HG03095 (cell line): ENCODE measurements at regions not wholly inside any gene's neighbourhood (a gene's known extent, or its start where the extent isn't known, plus 50 kb on each side); places are given as distances from the start of the nearest gene placed in this dataset.

Experiments used
- ATAC-seq: cut with Tn5 transposase; IDR thresholded peaks from one replicate; pipeline ENCODE4 v1.9.1; 2021; ENCODE audit warnings: moderate library complexity; ENCODE audit not compliant: unreplicated experiment

DNA sequence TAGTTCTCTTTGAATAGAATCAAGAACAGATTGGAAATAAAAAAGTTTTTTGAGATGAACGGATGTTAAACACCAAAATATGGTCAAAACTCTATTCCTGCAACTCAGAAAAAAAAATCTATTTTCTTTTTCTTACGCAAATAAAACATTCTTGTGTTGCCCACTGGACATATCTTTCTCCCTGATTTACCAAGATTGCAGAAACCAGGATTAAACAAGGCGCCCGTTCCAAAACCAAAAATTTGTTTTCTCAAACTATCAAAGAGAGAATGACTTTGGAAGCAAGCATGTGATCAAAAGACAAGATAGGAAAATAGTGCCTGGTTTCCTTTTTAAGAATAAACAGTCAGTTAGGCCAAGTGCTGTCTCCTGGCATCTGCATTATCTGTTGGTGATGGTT is 273.1 kb downstream of the CLIC5 start:
- ATAC-seq, result no peak

DNA sequence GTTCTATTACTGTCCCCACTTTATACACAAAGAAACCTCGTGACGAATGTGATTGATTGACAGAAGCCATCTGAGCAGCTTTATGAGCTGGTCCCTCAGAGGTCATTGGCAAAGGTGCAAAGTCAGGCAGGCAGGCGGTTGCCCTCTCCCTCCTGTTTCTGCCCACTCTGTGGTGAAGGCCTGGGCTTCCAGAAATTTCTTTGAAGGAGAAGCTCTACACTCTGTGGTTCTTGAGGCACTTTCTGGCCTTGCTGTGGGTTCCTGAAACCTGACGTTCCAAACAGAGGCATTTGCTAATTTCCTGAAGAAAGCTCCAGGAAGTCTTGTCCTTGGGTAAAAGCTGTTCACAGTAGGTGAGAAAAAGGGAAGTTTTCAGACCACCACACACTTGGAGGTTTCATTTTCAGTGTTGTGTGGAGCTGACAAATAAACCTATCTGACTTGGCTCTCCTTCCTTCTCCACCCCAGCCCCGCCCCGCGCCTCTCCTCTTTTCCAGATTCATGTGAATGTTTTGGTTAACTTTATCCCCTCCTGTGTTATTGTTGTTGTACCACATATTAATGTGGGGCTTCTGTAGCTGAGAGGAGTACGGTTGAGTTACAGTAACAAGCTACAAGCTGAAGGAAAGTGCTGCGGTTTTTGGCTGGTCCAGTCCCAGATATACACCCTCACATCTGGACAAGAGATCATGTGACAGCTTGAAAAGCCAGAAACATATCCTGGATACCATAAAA is 274.1 kb downstream of the CLIC5 start:
- ATAC-seq, result no peak

DNA sequence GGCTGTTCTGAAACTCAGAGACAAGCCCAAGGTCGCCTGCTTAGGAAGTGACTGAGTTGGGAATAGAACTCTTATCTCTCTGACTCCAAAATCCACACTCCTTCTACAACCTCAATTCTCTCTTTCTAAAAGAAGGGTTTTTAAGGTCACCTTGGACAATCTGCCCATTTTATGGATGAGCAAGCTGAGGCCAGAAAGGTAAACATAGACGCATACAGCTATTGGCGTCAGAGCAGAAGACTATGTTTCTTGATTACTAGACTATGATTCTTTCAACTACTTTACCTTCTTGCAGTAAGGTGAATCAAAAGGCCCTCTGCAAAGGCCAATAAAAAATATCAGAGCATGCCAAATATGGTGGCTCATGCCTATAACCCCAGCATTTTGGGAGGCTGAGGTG is 276.6 kb downstream of the CLIC5 start:
- no peak for ATAC-seq

DNA sequence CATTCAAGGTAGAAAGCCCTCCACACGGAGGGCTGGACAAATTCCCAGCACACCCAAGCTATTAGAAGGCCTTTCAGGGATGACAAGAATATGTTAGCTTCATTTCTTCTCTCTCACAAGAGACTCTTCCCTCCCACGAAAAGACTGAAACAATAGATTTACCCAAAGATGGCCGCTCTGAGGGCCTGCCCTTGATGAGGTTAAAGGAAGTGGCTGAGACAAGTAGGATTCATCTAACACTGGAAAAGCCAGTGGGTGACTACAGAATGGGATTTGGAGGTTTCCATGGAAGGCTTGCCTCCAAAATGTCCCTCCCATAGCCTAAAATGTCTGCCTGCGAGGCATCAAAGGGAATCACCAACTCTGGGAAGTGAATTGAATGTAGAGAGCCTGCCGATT is 277.6 kb downstream of the CLIC5 start:
- ATAC-seq, result no peak

DNA sequence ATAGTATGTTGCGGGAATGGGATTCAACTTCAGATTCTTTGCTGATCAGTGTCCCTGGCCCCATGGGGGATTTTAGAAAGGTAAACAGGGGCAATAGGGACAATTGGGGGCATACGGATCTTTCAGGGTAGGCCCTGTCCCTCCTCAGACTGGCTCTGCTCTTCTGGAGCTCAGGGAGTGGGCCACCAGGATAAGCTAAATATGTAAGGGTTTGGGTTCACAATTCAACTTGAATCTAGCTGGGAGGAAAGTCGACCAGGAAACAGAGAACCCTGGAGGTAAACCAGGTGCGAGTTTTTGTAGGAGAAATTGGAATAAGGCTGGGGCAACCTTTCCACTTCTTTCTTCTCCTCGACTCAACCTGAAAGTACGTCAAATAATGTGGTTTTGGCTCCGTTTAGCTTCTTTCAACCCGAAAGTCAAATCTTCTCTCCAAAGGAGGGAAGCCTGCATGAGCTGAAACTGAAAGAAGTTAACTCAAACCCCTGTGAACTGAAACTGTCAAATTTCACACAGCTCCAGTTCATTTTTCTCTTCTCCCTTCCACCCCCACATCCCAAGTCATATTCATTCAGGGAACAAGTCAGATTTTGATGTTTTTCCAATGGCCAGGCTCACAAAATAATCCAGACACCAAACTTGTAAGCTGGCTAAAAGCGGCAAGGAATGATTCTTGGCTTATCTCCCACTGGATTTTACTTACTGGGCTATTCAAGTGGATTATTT is 278.2 kb downstream of the CLIC5 start:
- ATAC-seq, result peak; percentile 87

DNA sequence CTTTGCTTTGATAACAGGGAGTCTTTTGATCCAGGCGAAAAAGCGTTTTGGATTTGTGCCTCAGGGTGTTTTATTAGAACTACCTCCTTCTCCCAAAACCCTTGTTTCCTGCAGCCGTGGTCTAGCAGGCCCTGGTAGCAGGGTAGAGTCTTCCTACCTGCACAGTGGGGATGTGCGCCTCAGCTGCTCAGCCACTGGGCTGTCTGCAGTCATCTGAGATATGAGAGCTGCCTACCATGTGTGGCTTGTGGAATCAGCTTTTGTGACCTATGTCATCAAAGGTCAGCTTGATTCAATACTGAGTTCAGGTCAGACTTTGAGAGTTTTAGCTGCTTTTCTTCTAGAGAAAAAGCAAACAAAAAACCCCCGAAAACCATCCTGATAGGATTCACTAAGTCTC is 279.5 kb downstream of the CLIC5 start:
- ATAC-seq, result no peak

DNA sequence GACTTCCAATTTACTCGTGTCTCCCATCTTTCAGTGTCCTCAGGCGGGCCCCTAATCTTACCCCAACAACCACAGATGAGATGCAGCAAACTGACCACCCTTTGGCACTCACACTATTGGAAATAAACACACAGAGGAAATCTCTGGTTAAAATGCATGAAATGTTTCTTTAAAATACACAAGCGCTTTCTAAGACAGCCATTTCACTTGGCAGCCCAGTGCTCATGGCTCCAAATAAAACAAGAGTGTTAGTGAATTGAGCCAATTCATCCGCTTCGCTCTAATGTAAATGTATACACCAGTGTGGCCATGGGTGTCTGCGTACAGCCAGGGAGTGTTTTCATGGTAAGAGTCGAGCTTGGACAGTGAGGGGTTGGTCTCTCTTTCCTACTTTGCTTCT is 282.9 kb downstream of the CLIC5 start:
- ATAC-seq, result no peak

DNA sequence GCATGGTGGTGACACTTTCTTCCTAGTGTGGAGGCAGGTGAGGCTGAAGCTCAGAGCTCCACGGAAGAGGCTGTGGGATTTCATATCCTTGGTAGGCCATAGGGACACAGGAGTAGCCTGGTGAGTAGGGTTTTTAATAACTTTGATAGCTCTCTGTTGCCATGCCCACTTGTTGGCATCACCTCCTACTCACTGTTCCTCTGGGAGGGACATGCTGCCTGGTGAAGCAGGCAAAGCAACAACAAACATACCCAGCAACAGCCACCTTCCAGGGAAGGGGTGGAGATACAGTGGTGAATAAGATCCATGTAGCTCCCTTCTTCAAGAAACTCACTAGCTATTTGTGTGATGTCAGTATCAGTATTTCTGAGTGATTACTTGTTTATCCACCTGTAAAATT is 285.4 kb downstream of the CLIC5 start:
- ATAC-seq, result no peak

DNA sequence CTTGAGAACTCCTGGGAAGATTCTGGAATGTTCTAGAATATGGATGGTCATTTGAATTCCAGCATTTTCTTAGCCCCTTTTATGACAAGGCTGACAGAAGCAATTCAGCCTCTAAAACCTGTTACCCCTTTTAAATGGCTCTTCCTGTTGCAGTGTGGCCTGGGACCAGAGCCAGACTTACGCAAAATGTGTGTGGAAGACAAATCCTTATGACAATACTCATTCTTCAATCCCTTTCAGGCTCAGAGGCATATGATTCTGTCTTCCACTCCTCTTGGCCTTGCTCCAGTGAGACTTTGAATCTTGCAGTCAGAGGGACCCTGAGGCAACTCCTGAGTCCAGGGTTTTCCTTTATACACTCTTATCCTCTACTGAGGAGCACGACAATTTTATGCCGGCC is 287.0 kb downstream of the CLIC5 start:
- no peak for ATAC-seq

DNA sequence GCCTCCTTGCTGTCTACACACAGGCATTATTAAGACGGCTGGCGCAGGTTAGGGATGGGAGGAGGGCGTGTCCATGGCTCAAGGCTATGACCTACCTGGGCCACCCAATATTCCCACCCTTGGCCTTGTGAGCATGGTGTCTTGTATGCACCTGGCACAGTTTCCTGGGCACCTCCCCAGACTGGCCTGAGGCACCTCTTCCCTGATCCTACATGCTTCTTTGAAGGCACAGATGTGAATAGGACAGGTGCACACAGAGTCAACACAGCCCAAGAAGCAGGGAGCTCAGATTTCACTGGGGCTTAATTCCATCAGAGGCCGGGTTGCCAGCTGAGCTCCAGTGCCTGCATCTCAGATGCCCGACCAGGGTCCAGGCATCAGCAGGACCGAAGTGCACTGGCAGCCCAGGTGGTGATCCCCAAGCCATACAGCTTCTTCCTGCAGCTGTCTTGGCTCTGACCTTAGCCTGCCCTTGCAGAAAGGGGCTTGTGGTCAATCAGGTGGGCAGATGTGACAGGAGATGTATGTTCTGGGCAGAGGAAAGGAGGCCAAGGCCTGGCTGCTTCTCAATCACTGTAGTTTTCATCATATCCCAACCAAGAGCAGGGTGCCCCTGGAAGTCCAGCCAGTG is 287.7 kb downstream of the CLIC5 start:
- ATAC-seq, result no peak

DNA sequence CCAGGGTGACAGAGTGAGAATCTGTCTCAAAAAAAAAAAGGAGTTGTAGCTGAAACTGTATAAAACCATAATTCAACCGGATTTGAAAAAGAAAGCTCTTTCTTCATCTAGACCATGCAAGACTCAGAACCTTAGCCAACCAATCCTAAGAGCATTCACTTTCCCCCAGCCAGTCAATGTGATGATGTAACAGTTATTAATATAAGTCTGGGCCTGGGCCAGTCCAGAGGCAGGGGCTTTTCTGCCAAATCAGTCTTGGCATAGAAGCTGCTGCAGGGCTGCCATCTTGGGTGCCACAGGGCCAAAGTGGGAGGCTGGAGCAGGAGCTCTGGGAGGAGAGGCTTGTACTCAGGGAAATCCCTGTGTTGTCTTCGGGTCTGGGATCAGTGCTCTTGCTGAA is 288.4 kb downstream of the CLIC5 start:
- ATAC-seq, result no peak

DNA sequence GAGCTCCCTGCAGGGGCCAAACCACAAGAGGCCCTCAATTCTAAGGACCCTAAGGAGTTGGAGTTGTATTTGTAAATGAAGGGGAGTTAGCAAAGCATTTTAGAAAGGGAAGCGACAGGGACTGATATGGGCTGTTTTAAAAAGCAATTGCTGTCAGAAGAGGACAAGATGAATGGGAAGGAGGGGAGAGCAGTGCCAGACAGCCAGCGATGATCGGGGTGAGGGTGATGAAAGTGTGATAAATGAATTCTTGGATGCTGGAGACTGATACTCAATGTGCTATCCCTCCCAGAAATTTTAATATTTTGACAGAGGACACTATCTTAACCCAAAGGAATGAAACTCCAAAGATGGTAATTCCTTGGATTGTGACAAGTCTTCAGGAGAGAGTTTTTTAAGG is 289.2 kb downstream of the CLIC5 start:
- no peak for ATAC-seq

DNA sequence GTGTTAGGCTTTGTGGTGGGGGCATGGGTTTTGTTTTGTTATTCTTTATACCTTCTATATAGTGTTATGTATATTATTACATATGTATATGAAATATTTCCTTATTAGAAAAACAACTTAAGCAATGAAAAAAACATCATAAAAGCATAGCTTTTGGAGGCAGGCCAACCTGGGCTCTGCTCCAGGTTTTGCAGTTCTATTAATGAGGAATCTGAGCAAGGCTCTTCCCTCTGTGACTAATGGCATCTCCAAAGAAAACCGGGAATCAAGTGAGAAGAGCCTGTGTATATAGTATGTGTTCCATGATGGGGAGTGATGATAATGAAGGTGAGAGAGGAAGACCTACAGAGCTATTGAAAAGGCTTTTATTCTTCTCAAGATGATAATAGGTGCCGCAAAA is 291.1 kb downstream of the CLIC5 start:
- no peak for ATAC-seq

DNA sequence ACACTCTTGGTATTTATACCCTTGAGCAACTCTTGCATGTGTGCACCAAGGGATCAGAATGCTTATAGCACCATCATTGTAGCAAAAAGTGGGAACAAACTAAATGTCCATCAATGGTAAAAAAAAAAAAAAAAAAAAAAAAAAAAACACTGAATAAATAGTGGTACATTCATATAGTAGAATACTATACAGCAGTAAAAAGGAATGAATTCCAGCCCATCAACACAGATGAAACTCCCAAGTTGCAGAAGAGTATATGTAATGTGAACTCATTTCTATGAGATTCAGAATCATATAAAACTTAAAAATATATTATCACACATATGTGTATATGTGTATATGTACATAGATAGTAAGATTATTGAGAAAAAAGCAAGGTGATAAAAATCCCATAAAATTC is 291.6 kb downstream of the CLIC5 start:
- no peak for ATAC-seq

DNA sequence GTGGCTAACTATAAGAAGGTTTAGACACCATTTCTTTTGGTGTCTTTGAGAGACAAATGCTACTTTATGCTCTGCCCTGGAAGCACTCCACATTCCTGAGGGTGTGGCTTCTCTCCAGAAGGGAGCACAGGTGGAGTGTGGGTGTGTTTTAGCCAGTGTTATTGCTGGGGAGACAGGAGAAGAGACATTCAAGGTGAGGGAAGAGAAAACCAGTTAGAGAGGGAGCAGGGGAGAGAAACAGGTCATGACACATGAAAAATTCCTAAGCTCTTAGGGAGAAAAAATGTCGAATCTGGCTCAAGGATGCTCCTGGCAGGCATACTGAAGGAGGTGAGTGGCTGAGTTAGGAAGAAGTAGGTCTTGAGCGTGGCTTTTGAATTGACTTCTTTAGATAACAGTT is 292.8 kb downstream of the CLIC5 start:
- no peak for ATAC-seq

DNA sequence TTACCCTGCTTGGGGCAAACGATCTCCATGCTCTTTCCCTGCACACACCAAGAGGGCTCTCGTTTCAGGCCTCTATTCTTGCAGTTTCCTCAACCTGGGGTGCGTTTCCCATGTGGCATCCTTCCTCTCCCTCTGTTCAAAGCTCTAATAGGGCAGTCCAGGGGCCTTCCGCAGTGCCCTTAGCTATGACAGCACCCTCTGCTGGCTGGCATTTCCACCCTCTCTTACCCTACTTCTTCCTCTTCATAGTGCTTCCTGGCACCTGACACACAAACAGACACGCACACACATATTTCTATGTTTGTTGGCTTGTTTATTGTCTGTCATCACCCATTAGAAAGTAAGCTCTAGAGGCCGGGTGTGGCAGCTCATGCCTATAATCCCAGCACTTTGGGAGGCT is 294.0 kb downstream of the CLIC5 start:
- no peak for ATAC-seq

DNA sequence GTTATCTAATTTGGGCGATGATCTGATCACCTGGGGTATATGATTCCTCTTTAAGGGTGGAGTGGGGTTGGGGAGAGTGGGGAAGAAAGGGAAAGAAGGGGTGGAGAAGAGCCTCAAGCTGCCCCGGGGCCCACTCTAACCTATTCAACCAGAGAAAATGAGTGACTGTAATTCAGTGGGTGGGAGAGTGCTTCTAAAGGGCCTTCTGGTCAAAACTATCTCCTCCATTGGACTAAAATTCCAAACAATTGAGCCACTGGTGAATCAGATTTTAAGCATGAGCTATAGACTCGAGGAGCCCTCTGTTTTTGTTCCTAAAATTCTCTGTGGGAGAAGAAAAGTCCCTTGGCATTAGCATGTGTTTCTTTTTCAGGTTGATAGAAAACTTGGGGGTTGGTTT is 296.8 kb downstream of the CLIC5 start:
- ATAC-seq, result no peak

DNA sequence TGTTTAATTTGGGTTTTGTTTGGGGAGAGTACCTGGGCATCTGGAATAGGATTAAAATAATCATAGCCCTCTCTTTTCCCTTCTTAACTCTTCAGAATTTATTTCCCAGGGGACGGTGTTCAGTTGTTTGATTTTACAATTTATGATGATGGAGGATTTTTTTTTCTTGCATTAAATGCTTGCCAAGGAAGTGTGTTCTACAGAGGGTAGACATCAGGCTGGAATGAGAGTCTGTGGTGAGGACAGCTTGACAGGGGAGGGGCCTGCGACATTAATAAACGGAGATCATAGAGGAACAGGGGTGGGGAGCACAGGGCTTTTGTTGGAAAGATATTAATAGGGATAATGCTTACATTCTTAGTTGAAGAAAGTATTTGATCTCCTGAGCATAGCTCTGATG is 297.5 kb downstream of the CLIC5 start:
- ATAC-seq, result no peak

DNA sequence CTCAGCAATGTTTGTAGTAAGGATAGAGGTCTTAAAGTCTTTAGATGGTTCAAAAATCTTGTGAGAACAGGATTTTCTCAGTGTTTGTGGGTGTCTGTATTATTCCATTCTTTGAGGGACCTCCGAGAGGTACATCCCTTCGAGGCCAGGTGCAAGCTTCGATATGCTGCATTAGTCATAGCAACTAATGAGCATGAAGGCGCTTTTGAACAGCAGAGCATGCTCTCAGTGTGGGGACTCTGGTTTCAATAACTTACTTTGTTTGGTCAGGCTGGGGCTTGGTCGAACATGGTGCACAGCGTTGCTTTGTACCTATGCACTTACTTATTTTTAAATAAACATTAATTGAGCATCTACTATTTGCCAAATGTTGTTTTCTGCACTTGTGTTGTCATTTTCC is 297.9 kb downstream of the CLIC5 start:
- ATAC-seq, result no peak

DNA sequence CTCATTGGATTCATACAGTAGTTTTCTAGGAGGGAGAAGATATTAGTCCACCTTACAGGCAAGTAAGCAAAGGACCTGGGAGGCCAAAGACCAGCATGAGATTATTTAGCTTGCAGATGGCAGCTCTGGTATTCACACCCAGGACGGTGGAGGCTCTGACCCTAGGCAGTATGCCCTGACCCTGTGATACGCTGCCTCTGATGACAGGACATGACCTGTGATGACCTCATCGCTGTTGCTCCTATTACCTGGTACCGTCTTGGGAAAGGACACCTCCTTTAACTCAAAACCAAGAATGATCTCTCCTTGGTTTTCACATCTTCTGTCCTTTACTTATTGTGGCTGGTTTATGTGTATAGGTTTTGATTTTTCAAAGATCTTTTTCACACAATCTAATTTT is 298.6 kb downstream of the CLIC5 start:
- no peak for ATAC-seq

DNA sequence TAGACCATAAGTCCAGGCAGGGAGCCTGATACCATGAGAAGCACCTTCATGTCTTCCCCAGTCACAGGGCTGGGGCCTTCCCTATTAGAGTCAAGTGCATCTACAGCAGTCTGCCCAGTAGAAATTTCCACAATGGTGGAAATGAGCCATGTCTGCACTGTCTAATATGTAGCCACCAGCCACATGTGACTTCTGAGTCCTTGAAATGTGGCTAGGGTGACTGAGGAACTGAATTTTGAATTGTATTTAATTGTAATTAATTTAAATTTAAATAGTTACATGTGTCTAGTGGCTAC is 300.2 kb downstream of the CLIC5 start:
- no peak for ATAC-seq

DNA sequence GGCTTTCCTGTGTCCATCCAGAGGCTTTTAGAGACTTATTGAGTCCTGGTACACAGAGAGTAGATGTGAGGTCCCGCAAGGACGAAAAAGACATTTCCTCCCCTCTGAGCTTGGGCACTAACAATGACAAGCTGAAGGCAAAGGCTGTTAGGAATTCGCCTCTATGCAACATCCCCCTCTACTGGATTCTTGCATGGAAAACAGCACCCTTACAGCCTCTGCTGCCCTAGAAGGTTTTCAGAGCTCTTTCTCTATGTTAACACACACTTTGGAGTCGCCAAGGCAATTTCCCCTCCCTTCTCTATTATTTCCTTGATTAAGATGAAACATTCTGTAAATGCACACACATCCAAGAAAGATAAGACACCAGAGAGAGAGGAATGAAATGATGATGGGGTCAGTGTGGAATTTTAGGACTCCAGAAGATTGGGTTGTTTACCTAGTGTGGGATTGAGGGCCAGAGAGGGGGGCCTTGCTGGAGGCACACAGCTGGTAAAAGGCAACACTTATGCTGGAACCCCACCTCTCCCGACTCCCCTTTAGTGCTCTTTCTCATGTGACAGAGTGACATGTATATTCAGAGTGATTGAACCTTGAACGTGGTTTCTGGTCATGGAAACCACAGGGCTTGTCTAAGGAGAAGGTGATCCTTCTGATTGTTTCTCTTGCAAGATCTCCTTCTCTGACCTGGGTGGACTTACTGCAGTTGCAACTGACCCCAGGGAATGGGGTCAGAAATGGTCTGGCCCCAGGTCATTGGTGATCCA is 300.7 kb downstream of the CLIC5 start:
- peak; percentile 42 for ATAC-seq
